ENCODE measurements at regions not wholly inside any gene's neighbourhood (a gene's known extent, or its start where the extent isn't known, plus 50 kb on each side); places are given as distances from the start of the nearest gene placed in this dataset.

DNA sequence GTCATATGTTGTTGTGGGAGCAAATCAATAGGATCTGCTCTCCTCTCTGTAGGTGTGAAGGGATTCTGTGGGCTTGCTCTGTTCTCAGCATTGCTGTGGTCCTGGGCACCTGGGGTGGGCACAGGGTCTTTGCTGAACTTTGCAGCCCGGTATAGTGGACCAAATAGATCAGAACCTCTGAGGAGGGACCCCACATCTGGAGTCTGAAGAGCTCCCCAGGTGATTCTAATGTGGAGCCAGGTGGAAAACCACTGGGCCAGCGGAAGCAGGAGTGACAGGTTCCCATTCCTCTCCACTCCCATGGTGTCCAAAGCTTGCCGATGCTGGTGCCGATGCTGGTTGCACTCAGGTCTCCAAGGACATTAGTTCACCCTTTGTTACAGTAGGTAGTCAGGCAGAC lies 257.2 kb downstream of the GLRX3 start:
- H3K27me3 Mint-ChIP-seq (ENCODE audit: unreplicated experiment) = no peaks in the 10 kb centered on the region
- H3K9me3 Mint-ChIP-seq (ENCODE audit: low read depth, unreplicated experiment) = peaks cover 7% of the 10 kb centered on the region
- no peak for DNase-seq
- intact Hi-C loops (cut with micrococcal nuclease; ENCODE audit: unreplicated experiment) = no loop called here
- peaks cover 5% of the 10 kb centered on the region for H3K36me3 Mint-ChIP-seq (ENCODE audit: insufficient read depth, unreplicated experiment)
- CTCF ChIA-PET = no interaction called here
- no peak overlapping the region for H3K27ac Mint-ChIP-seq (ENCODE audit: unreplicated experiment)
- BruUV-seq (replicated peaks) = no TSS peak
- H3K4me1 Mint-ChIP-seq (ENCODE audit: low read depth, unreplicated experiment) = no peaks in the 10 kb centered on the region
- TF ChIP-seq, protein P1, sequence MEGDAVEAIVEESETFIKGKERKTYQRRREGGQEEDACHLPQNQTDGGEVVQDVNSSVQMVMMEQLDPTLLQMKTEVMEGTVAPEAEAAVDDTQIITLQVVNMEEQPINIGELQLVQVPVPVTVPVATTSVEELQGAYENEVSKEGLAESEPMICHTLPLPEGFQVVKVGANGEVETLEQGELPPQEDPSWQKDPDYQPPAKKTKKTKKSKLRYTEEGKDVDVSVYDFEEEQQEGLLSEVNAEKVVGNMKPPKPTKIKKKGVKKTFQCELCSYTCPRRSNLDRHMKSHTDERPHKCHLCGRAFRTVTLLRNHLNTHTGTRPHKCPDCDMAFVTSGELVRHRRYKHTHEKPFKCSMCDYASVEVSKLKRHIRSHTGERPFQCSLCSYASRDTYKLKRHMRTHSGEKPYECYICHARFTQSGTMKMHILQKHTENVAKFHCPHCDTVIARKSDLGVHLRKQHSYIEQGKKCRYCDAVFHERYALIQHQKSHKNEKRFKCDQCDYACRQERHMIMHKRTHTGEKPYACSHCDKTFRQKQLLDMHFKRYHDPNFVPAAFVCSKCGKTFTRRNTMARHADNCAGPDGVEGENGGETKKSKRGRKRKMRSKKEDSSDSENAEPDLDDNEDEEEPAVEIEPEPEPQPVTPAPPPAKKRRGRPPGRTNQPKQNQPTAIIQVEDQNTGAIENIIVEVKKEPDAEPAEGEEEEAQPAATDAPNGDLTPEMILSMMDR (IDR thresholded peaks at IDR 0.05; ENCODE audit: unreplicated experiment) = no peak
- no peak overlapping the region for H3K4me3 Mint-ChIP-seq (ENCODE audit: low read depth, unreplicated experiment)

DNA sequence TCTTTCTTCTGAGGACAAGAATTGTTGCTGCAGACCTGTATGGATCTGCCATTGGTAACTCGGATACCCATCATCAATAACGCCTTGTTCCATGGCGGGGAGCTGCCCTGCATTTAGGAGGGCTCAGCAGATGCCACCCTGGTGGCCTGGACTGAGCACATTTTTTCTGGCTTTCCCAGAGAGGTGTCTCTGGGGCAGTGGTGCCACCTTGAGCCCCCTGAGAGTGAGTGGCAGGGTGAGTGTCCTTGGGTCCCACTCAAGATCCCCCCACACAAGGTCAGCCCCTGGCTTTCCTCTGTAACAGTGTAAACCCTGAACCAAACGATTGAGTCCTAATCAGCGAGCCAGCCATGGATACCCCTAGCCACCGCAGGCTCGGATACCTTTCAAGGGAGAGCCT lies 258.6 kb downstream of the GLRX3 start:
- H3K4me3 Mint-ChIP-seq (ENCODE audit: low read depth, unreplicated experiment) = no peak overlapping the region
- peaks cover 5% of the 10 kb centered on the region for H3K36me3 Mint-ChIP-seq (ENCODE audit: insufficient read depth, unreplicated experiment)
- H3K4me1 Mint-ChIP-seq (ENCODE audit: low read depth, unreplicated experiment) = no peaks in the 10 kb centered on the region
- no peaks in the 10 kb centered on the region for H3K27me3 Mint-ChIP-seq (ENCODE audit: unreplicated experiment)
- CTCF ChIA-PET = no interaction called here
- intact Hi-C loops (cut with micrococcal nuclease; ENCODE audit: unreplicated experiment) = no loop called here
- BruUV-seq (replicated peaks) = no TSS peak
- H3K27ac Mint-ChIP-seq (ENCODE audit: unreplicated experiment) = no peak overlapping the region
- H3K9me3 Mint-ChIP-seq (ENCODE audit: low read depth, unreplicated experiment) = peaks cover 11% of the 10 kb centered on the region
- no peak for DNase-seq
- TF ChIP-seq, protein P1 (IDR thresholded peaks at IDR 0.05; ENCODE audit: unreplicated experiment) = no peak

DNA sequence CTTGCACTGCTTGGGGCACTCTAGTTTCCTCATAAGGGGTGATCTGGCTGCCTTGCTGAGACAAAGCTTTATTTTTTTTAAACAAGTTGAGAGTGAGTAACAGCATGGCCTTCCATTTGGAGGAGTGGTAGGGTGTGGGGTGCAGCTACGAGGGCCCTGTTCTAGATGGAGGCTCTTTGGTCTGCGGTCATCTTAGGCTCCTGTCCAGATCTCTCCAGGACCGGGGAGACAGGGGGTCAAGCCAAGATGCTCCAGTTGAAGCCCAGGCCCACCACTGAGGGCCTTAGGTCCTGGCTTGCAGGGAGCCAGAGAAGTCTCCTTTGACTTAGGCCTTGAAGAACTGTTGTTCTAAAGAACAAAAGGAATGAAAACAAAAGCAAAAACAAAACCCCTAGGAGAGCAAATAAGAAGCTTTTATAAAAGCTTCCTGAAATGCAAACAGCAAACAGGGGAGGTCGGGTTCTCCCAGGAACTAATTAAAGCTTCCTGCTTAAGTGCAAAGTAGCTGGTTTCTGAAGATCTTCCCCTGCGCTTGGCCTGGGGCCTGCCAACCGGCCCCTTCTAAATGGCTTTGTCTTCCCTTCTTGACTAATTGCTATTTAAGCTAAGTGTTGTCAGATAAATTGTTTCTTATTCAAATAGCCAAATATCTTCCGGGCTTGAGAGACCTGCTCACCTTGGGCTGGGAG lies 259.2 kb downstream of the GLRX3 start:
- BruUV-seq (replicated peaks) = no TSS peak
- no peaks in the 10 kb centered on the region for H3K4me1 Mint-ChIP-seq (ENCODE audit: low read depth, unreplicated experiment)
- DNase-seq = no peak
- TF ChIP-seq, protein P1 (IDR thresholded peaks at IDR 0.05; ENCODE audit: unreplicated experiment) = no peak
- H3K9me3 Mint-ChIP-seq (ENCODE audit: low read depth, unreplicated experiment) = peaks cover 11% of the 10 kb centered on the region
- CTCF ChIA-PET = no interaction called here
- no peak overlapping the region for H3K27ac Mint-ChIP-seq (ENCODE audit: unreplicated experiment)
- peaks cover 5% of the 10 kb centered on the region for H3K36me3 Mint-ChIP-seq (ENCODE audit: insufficient read depth, unreplicated experiment)
- H3K4me3 Mint-ChIP-seq (ENCODE audit: low read depth, unreplicated experiment) = no peak overlapping the region
- intact Hi-C loops (cut with micrococcal nuclease; ENCODE audit: unreplicated experiment) = no loop called here
- no peaks in the 10 kb centered on the region for H3K27me3 Mint-ChIP-seq (ENCODE audit: unreplicated experiment)

DNA sequence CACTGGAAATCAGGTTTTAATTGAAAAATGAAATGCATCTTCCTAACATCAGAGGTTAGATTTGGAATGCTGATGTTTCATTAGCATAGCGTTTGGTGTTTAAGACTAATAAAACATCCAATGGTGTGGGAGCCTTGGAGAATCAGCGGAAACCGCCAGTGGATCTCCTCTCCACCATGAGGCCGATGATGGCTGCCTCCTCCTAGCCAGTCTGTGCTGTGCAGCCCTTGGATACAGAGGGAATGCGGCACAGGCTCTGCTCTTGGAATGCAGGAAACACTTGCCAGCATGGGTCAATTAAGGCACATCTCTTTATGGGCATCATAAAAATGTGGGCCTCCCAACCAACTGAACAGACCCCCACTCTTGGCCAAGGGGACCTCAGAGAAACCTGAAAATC lies 259.9 kb downstream of the GLRX3 start:
- Mint-ChIP-seq H3K4me3 (ENCODE audit: low read depth, unreplicated experiment) (no peak overlapping the region), H3K36me3 (ENCODE audit: insufficient read depth, unreplicated experiment) (peaks cover 5% of the 10 kb centered on the region), H3K27me3 (ENCODE audit: unreplicated experiment) (no peaks in the 10 kb centered on the region), H3K27ac (ENCODE audit: unreplicated experiment) (no peak overlapping the region), H3K9me3 (ENCODE audit: low read depth, unreplicated experiment) (peaks cover 12% of the 10 kb centered on the region), H3K4me1 (ENCODE audit: low read depth, unreplicated experiment) (no peaks in the 10 kb centered on the region)
- intact Hi-C loops (cut with micrococcal nuclease; ENCODE audit: unreplicated experiment) = no loop called here
- CTCF ChIA-PET = no interaction called here
- DNase-seq = no peak
- no TSS peak for BruUV-seq (replicated peaks)
- TF ChIP-seq, protein P1 (IDR thresholded peaks at IDR 0.05; ENCODE audit: unreplicated experiment) = no peak
